ENCODE measurements at regions not wholly inside any gene's neighbourhood (a gene's known extent, or its start where the extent isn't known, plus 50 kb on each side); places are given as distances from the start of the nearest gene placed in this dataset.

DNA sequence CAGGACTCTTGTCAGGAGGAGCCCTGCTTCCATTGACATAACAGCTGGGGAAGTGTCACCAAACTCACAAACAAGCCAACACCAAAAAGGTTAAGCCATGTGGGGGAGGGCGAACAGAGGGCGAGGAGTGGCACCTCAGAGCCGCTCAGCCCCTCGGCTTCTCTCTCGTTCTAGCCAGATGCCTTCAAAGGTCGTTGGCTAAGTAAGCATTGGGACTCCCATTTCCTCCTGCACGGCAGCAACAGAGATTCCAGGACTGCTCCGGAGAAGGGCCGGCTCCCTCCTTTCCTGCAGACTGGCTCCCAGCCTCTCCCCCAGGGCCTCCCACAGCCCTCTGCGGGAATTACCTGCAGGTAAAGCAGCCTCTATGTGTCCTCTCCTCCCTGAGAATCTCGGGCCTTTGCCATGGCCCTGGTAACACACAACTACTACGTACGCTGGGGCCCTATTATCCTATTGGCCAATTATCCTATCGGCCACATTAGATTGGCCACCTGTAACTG is 52.1 kb upstream of the RNU6ATAC start:
- TF ChIP-seq, protein P1, sequence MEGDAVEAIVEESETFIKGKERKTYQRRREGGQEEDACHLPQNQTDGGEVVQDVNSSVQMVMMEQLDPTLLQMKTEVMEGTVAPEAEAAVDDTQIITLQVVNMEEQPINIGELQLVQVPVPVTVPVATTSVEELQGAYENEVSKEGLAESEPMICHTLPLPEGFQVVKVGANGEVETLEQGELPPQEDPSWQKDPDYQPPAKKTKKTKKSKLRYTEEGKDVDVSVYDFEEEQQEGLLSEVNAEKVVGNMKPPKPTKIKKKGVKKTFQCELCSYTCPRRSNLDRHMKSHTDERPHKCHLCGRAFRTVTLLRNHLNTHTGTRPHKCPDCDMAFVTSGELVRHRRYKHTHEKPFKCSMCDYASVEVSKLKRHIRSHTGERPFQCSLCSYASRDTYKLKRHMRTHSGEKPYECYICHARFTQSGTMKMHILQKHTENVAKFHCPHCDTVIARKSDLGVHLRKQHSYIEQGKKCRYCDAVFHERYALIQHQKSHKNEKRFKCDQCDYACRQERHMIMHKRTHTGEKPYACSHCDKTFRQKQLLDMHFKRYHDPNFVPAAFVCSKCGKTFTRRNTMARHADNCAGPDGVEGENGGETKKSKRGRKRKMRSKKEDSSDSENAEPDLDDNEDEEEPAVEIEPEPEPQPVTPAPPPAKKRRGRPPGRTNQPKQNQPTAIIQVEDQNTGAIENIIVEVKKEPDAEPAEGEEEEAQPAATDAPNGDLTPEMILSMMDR (IDR thresholded peaks at IDR 0.05; ENCODE audit: low read depth, low read length): no peak
- TF ChIP-seq EZH2phosphoT487 (IDR thresholded peaks at IDR 0.05; ENCODE audit: low read depth): no peak
